Duodenal mucosa (tissue), 2 donors: ENCODE measurements at regions not wholly inside any gene's neighbourhood (a gene's known extent, or its start where the extent isn't known, plus 50 kb on each side); places are given as distances from the start of the nearest gene placed in this dataset.

Experiments
- H3K27ac ChIP-seq: one replicate; pipeline ENCODE4 v1.7.0; 2013; ENCODE audit warnings: low read depth, low read length
- H3K27me3 ChIP-seq, 2 donors: one replicate each; pipeline ENCODE4 v1.7.0; 2013; ENCODE audit warnings: low read length in 2 of 2, control low read depth in 1 of 2; ENCODE audit not compliant: insufficient read depth in 2 of 2, control insufficient read depth in 1 of 2
- H3K36me3 ChIP-seq, 2 donors: one replicate each; pipeline ENCODE4 v1.7.0; 2013; ENCODE audit warnings: low read length in 2 of 2, control low read depth in 1 of 2; ENCODE audit not compliant: insufficient read depth in 2 of 2, control insufficient read depth in 1 of 2
- H3K4me1 ChIP-seq, 2 donors: one replicate each; pipeline ENCODE4 v1.7.0; 2013; ENCODE audit warnings: low read length in 2 of 2, control low read depth in 1 of 2; ENCODE audit not compliant: insufficient read depth in 2 of 2, control insufficient read depth in 1 of 2
- H3K4me3 ChIP-seq, 2 donors: one replicate each; pipeline ENCODE4 v1.7.0; 2013; ENCODE audit warnings: low read length in 2 of 2, low read depth in 1 of 2
- H3K9ac ChIP-seq, 2 donors: one replicate each; pipeline ENCODE4 v1.7.0; 2013; ENCODE audit warnings: low read length in 2 of 2, low read depth in 1 of 2
- H3K9me3 ChIP-seq, 2 donors: one replicate each; pipeline ENCODE4 v1.7.0; 2013; ENCODE audit warnings: low read length in 2 of 2, control low read depth in 1 of 2; ENCODE audit not compliant: control insufficient read depth in 1 of 2

GRCh38 chr13:50220938-50221337, 205.7 kb downstream of the KCNRG start:
- Histone ChIP-seq H3K36me3 (no peaks in the 10 kb centered on the region), H3K27ac (no peak overlapping the region), H3K9ac (no peak overlapping the region), H3K9me3 (peaks cover 0 to 7% of the 10 kb centered on the region in 2 donors), H3K27me3 (no peaks in the 10 kb centered on the region), H3K4me3 (no peak overlapping the region), H3K4me1 (peaks cover 0 to 6% of the 10 kb centered on the region in 2 donors)

GRCh38 chr13:50222569-50223332, 207.5 kb downstream of the KCNRG start:
- Histone ChIP-seq H3K9me3 (no peaks in the 10 kb centered on the region), H3K4me1 (peaks cover 0 to 6% of the 10 kb centered on the region in 2 donors), H3K27me3 (no peaks in the 10 kb centered on the region), H3K36me3 (no peaks in the 10 kb centered on the region), H3K27ac (no peak overlapping the region), H3K9ac (no peak overlapping the region), H3K4me3 (no peak overlapping the region)

GRCh38 chr13:50224534-50224933, 209.3 kb downstream of the KCNRG start:
- Histone ChIP-seq H3K36me3 (no peaks in the 10 kb centered on the region), H3K4me1 (peaks cover 0 to 6% of the 10 kb centered on the region in 2 donors), H3K27ac (no peak overlapping the region), H3K27me3 (no peaks in the 10 kb centered on the region), H3K4me3 (no peak overlapping the region), H3K9ac (no peak overlapping the region), H3K9me3 (no peaks in the 10 kb centered on the region)

- Histone ChIP-seq H3K4me1 (peaks cover 5 to 15% of the 10 kb centered on the region in 2 donors), H3K36me3 (no peaks in the 10 kb centered on the region), H3K27ac (no peak overlapping the region), H3K9me3 (no peaks in the 10 kb centered on the region), H3K27me3 (no peaks in the 10 kb centered on the region), H3K9ac (no peak overlapping the region), H3K4me3 (no peak overlapping the region)
These were observed 210.2 kb downstream of the KCNRG start for GRCh38 chr13:50225193-50226155.

- Histone ChIP-seq H3K27ac (no peak overlapping the region), H3K9me3 (no peaks in the 10 kb centered on the region), H3K27me3 (no peaks in the 10 kb centered on the region), H3K4me3 (no peak overlapping the region), H3K9ac (no peak overlapping the region), H3K4me1 (peaks cover 5 to 20% of the 10 kb centered on the region in 2 donors), H3K36me3 (no peaks in the 10 kb centered on the region)
These were observed 211.4 kb downstream of the KCNRG start for GRCh38 chr13:50226515-50227155.

DNA sequence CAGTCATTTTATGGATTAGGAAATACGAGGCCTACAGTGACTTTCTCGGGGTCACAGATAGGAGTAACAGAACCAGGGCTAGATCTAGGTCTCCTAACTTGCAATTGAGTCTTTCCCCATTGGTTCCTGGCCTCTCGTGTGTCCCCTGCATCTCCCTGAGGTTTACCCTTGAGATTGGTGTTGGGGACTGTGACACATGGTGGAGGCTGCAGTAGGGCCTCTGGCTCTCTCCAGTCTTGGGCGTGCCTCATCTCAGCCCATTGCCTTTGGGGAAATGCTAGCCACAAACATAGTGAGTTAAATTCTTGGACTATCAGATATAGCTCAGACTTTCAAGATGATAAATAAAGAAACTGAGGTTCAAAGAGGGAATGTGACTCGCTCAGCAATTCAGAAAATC, 212.1 kb downstream of the KCNRG start:
- Histone ChIP-seq H3K4me1 (peaks cover 5 to 20% of the 10 kb centered on the region in 2 donors), H3K9me3 (no peaks in the 10 kb centered on the region), H3K4me3 (no peak overlapping the region), H3K27ac (no peak overlapping the region), H3K36me3 (no peaks in the 10 kb centered on the region), H3K27me3 (no peaks in the 10 kb centered on the region), H3K9ac (no peak overlapping the region)

DNA sequence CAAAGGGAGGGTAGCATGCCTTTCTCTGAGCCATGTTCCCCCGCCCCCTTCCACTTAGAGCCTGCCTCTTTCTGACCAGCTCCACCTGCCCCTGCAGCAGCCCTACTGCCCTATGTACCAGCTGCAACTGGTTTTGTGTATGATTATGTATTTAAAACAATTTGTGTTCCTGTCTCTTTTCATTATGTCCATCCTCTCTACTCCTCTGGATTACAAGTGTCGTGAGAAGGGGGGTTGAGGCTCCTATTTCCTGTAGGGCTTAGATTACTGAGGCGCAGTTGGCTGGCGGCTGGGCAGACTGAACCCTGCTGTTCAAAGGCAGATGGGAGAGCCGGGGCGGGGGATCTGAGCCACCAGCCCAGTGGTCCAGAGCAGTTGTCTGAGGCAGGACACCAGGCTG, 213.3 kb downstream of the KCNRG start:
- peaks cover 0 to 3% of the 10 kb centered on the region in 2 donors for H3K9me3 ChIP-seq
- no peaks in the 10 kb centered on the region for H3K36me3 ChIP-seq
- H3K27ac ChIP-seq: no peak overlapping the region
- H3K4me1 ChIP-seq: peaks cover 5 to 14% of the 10 kb centered on the region in 2 donors
- no peak overlapping the region for H3K4me3 ChIP-seq
- H3K9ac ChIP-seq: no peak overlapping the region
- H3K27me3 ChIP-seq: no peaks in the 10 kb centered on the region

- H3K9ac ChIP-seq: no peak overlapping the region
These were observed 214.9 kb downstream of the KCNRG start for GRCh38 chr13:50229960-50230661.

GRCh38 chr13:50230662-50230978, 215.4 kb downstream of the KCNRG start:
- Histone ChIP-seq H3K27me3 (no peaks in the 10 kb centered on the region), H3K36me3 (no peaks in the 10 kb centered on the region), H3K4me3 (no peak overlapping the region), H3K9ac (no peak overlapping the region), H3K4me1 (peaks cover 5 to 14% of the 10 kb centered on the region in 2 donors), H3K9me3 (peaks cover 0 to 3% of the 10 kb centered on the region in 2 donors), H3K27ac (no peak overlapping the region)

More at GRCh38 chr13:50229960-50230661, 214.9 kb downstream of the KCNRG start:
- no peaks in the 10 kb centered on the region for H3K36me3 ChIP-seq
- peaks cover 0 to 3% of the 10 kb centered on the region in 2 donors for H3K9me3 ChIP-seq
- no peak overlapping the region for H3K27ac ChIP-seq
- H3K4me1 ChIP-seq: peaks cover 5 to 14% of the 10 kb centered on the region in 2 donors
- H3K27me3 ChIP-seq: no peaks in the 10 kb centered on the region
- H3K4me3 ChIP-seq: no peak overlapping the region
